Hepatocyte (in vitro differentiated cells): ENCODE measurements at regions not wholly inside any gene's neighbourhood (a gene's known extent, or its start where the extent isn't known, plus 50 kb on each side); places are given as distances from the start of the nearest gene placed in this dataset.

Experiments
- CTCF ChIP-seq: fragments of 200-600 bp; sonication (generic); IDR thresholded peaks from 2 replicates; pipeline ENCODE4 v1.5.1; 2016; ENCODE audit warnings: antibody characterized with exemption, mild to moderate bottlenecking; ENCODE audit not compliant: poor library complexity
- EZH2 ChIP-seq: fragments of 200-600 bp; sonication (generic); IDR thresholded peaks from 2 replicates; pipeline ENCODE4 v1.6.1; 2016; ENCODE audit warnings: antibody characterized with exemption, mild to moderate bottlenecking, borderline replicate concordance
- EZH2phosphoT487 ChIP-seq: fragments of 200-600 bp; sonication (generic); IDR thresholded peaks from one replicate; pipeline ENCODE4 v1.6.1; 2018; ENCODE audit warnings: antibody characterized with exemption, mild to moderate bottlenecking, low read depth, moderate library complexity; ENCODE audit not compliant: unreplicated experiment, severe bottlenecking

DNA sequence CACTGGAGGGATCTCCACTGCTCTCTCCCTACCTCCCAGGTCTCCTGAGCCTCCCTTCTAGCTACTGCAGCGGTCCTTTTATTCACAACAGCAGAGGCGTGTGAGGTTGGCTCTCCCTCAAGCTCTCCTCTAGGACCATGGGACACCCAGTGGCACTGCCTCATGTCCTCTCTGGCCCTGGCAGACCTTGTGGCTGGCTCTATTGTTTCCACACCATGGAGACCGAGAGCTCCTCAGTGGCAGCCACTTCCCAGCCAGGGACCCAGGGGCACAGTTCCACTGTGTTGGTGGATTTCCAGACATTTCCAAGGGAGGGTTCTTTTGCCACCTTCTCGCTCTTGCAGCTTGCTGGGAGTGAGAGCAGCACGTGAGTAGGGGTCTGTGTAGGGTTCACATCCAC is 204.9 kb downstream of the AXIN2 start:
- TF ChIP-seq CTCF (no peak), EZH2 (no peak), EZH2phosphoT487 (no peak)
